ENCODE measurements at regions not wholly inside any gene's neighbourhood (a gene's known extent, or its start where the extent isn't known, plus 50 kb on each side); places are given as distances from the start of the nearest gene placed in this dataset.
A peak's percentile ranks its signal among the peaks of the same experiment; 100 is the strongest.

- no peak for DNase-seq
Observed at GRCh38 chr4:157961229-157961990, 211.4 kb downstream of the GASK1B start.

- no peak for DNase-seq
Observed at GRCh38 chr4:157957905-157958304, 214.9 kb downstream of the GASK1B start.

- no peak for DNase-seq
Observed at GRCh38 chr4:157942017-157942416, 230.8 kb downstream of the GASK1B start.

- no peak for DNase-seq
Observed at GRCh38 chr4:157934151-157934550, 238.7 kb downstream of the GASK1B start.

GRCh38 chr4:157932936-157933335 lies 239.9 kb downstream of the GASK1B start:
- no peak for DNase-seq

- no peak for DNase-seq
Observed at GRCh38 chr4:157929486-157929885, 243.3 kb downstream of the GASK1B start.

GRCh38 chr4:157918036-157918832 lies 254.6 kb downstream of the GASK1B start:
- DNase-seq: no peak

GRCh38 chr4:157912212-157912611 lies 260.6 kb downstream of the GASK1B start:
- DNase-seq: no peak

GRCh38 chr4:157911662-157912061 lies 261.2 kb downstream of the GASK1B start:
- DNase-seq: no peak

GRCh38 chr4:157908691-157909090 lies 264.1 kb downstream of the GASK1B start:
- no peak for DNase-seq

GRCh38 chr4:157908031-157908430 lies 264.8 kb downstream of the GASK1B start:
- no peak for DNase-seq

- no peak for DNase-seq
Observed at GRCh38 chr4:157907226-157907946, 265.4 kb downstream of the GASK1B start.

- DNase-seq: peak; percentile 17
Observed at GRCh38 chr4:157898836-157899605, 273.8 kb downstream of the GASK1B start.

- no peak for DNase-seq
Observed at GRCh38 chr4:157897855-157898370, 274.9 kb downstream of the GASK1B start.

GRCh38 chr4:157896726-157897125 lies 276.1 kb downstream of the GASK1B start:
- DNase-seq: peak; percentile 31

- DNase-seq: peak; percentile 8
Observed at GRCh38 chr4:157895205-157895604, 277.6 kb downstream of the GASK1B start.

GRCh38 chr4:157889788-157890187 lies 283.0 kb downstream of the GASK1B start:
- no peak for DNase-seq

GRCh38 chr4:157888281-157888680 lies 284.5 kb downstream of the GASK1B start:
- DNase-seq: peak; percentile 67

- no peak for DNase-seq
Observed at GRCh38 chr4:157887316-157887715, 285.5 kb downstream of the GASK1B start.

- no peak for DNase-seq
Observed at GRCh38 chr4:157886645-157887044, 286.2 kb downstream of the GASK1B start.

GRCh38 chr4:157885811-157886210 lies 287.0 kb downstream of the GASK1B start:
- DNase-seq: no peak

GRCh38 chr4:157882901-157883300 lies 289.9 kb downstream of the GASK1B start:
- DNase-seq: peak; percentile 38

Measured in NCI-H146 (cell line).